Mesendoderm (in vitro differentiated cells): ENCODE measurements at regions not wholly inside any gene's neighbourhood (a gene's known extent, or its start where the extent isn't known, plus 50 kb on each side); places are given as distances from the start of the nearest gene placed in this dataset.

Experiments used
- DNase-seq: peaks from one replicate; pipeline ENCODE4 v3.0.0; 2013
- H2AK5ac ChIP-seq: 2 replicates; pipeline ENCODE4 v1.6.1; 2013; ENCODE audit warnings: low read length, inconsistent platforms
- H2BK120ac ChIP-seq: 2 replicates; pipeline ENCODE4 v1.6.1; 2013; ENCODE audit warnings: low read depth, mild to moderate bottlenecking, low read length, moderate library complexity, mixed read lengths
- H2BK15ac ChIP-seq: replicated peaks from 2 replicates; pipeline ENCODE4 v1.6.1; 2013; ENCODE audit warnings: low read depth, mild to moderate bottlenecking, moderate library complexity
- H2BK5ac ChIP-seq: 2 replicates; pipeline ENCODE4 v1.6.1; 2013; ENCODE audit warnings: low read length, inconsistent platforms
- H3K18ac ChIP-seq: 2 replicates; pipeline ENCODE4 v1.6.1; 2013; ENCODE audit warnings: mild to moderate bottlenecking, low read length, mixed read lengths
- H3K23ac ChIP-seq: one replicate; pipeline ENCODE4 v1.6.1; 2013; ENCODE audit warnings: low read length
- H3K27ac ChIP-seq: 2 replicates; pipeline ENCODE4 v1.5.1; 2013; ENCODE audit warnings: low read depth, mild to moderate bottlenecking, inconsistent platforms, low read length, moderate library complexity
- H3K27me3 ChIP-seq: 2 replicates; pipeline ENCODE4 v1.6.1; 2013; ENCODE audit warnings: low read length, control low read depth, mild to moderate bottlenecking, inconsistent platforms; ENCODE audit not compliant: insufficient read depth, poor library complexity
- H3K36me3 ChIP-seq: 2 replicates; pipeline ENCODE4 v1.6.1; 2013; ENCODE audit warnings: low read length, inconsistent platforms; ENCODE audit not compliant: control insufficient read depth, insufficient read depth
- H3K4ac ChIP-seq: one replicate; pipeline ENCODE4 v1.6.1; 2013; ENCODE audit warnings: low read depth, mild to moderate bottlenecking, low read length, moderate library complexity
- H3K4me1 ChIP-seq: 2 replicates; pipeline ENCODE4 v1.6.1; 2013; ENCODE audit warnings: low read depth, low read length, inconsistent platforms; ENCODE audit not compliant: control insufficient read depth
- H3K4me2 ChIP-seq: 2 replicates; pipeline ENCODE4 v1.6.1; 2013; ENCODE audit warnings: low read length
- H3K4me3 ChIP-seq: 2 replicates; pipeline ENCODE4 v1.5.1; 2013; ENCODE audit warnings: mild to moderate bottlenecking, low read length
- H3K56ac ChIP-seq: one replicate; pipeline ENCODE4 v1.6.1; 2013; ENCODE audit warnings: low read length
- H3K79me1 ChIP-seq: 2 replicates; pipeline ENCODE4 v1.6.1; 2013; ENCODE audit warnings: low read length, inconsistent platforms
- H3K79me2 ChIP-seq: 2 replicates; pipeline ENCODE4 v1.6.1; 2013; ENCODE audit warnings: mild to moderate bottlenecking, low read length; ENCODE audit not compliant: control insufficient read depth, insufficient read depth
- H3K9ac ChIP-seq: 2 replicates; pipeline ENCODE4 v1.6.1; 2013; ENCODE audit warnings: low read length, inconsistent platforms
- H4K5ac ChIP-seq: one replicate; pipeline ENCODE4 v1.6.1; 2013; ENCODE audit warnings: low read length
- H4K8ac ChIP-seq: one replicate; pipeline ENCODE4 v1.6.1; 2013; ENCODE audit warnings: low read depth, mild to moderate bottlenecking, control low read depth, low read length, moderate library complexity
- WGBS: extraction: QIAGEN DNeasy Blood & Tissue Kit; methylation state at CpG from one replicate; pipeline ENCODE4 v1.1.7; 2013; ENCODE audit warnings: low lambda C conversion rate, missing lambda C conversion rate; ENCODE audit not compliant: insufficient coverage; ENCODE audit errors: extremely low coverage; 5-methylcytosine and 5-hydroxymethylcytosine counted together

GRCh38 chr5:3302228-3302627 lies 293.4 kb upstream of the IRX1 start:
- Histone ChIP-seq H4K8ac (no peak overlapping the region), H3K27ac (no peak overlapping the region), H2BK5ac (no peak overlapping the region), H3K36me3 (no peaks in the 10 kb centered on the region), H2BK15ac (no peak overlapping the region), H3K18ac (no peak overlapping the region), H3K4me2 (no peak overlapping the region), H3K79me2 (no peaks in the 10 kb centered on the region), H3K4me1 (no peaks in the 10 kb centered on the region), H3K9ac (no peak overlapping the region), H3K4ac (no peak overlapping the region), H3K27me3 (no peaks in the 10 kb centered on the region), H3K56ac (no peak overlapping the region), H4K5ac (no peak overlapping the region), H3K4me3 (no peak overlapping the region), H2AK5ac (no peak overlapping the region), H3K79me1 (no peaks in the 10 kb centered on the region), H3K23ac (no peak overlapping the region), H2BK120ac (no peak overlapping the region)
- no peak for DNase-seq
- no CpG with 5 or more reads among the region's 1 CpG for WGBS

GRCh38 chr5:3301306-3301705 lies 294.3 kb upstream of the IRX1 start:
- H3K4me1 ChIP-seq, result no peaks in the 10 kb centered on the region

GRCh38 chr5:3300726-3301125 lies 294.9 kb upstream of the IRX1 start:
- no peak overlapping the region for H3K56ac ChIP-seq
- no peak overlapping the region for H3K9ac ChIP-seq
- H2AK5ac ChIP-seq, result no peak overlapping the region
- no peaks in the 10 kb centered on the region for H3K27me3 ChIP-seq
- H4K8ac ChIP-seq, result no peak overlapping the region
- no CpG with 5 or more reads among the region's 13 CpGs for WGBS
- H3K36me3 ChIP-seq, result no peaks in the 10 kb centered on the region
- no peak overlapping the region for H3K4me3 ChIP-seq
- no peak overlapping the region for H2BK15ac ChIP-seq
- H3K79me1 ChIP-seq, result no peaks in the 10 kb centered on the region
- no peaks in the 10 kb centered on the region for H3K79me2 ChIP-seq
- no peak overlapping the region for H3K4ac ChIP-seq
- H4K5ac ChIP-seq, result no peak overlapping the region
- no peak overlapping the region for H3K27ac ChIP-seq
- no peak overlapping the region for H3K4me2 ChIP-seq
- no peak overlapping the region for H3K23ac ChIP-seq
- no peak overlapping the region for H2BK120ac ChIP-seq
- DNase-seq, result no peak
- no peak overlapping the region for H3K18ac ChIP-seq
- no peaks in the 10 kb centered on the region for H3K4me1 ChIP-seq
- no peak overlapping the region for H2BK5ac ChIP-seq

More at GRCh38 chr5:3301306-3301705, 294.3 kb upstream of the IRX1 start:
- Histone ChIP-seq H3K4me3 (no peak overlapping the region), H3K4me2 (no peak overlapping the region), H3K27me3 (no peaks in the 10 kb centered on the region), H2AK5ac (no peak overlapping the region), H3K79me1 (no peaks in the 10 kb centered on the region), H3K56ac (no peak overlapping the region), H3K79me2 (no peaks in the 10 kb centered on the region), H3K27ac (no peak overlapping the region), H2BK120ac (no peak overlapping the region), H3K36me3 (no peaks in the 10 kb centered on the region), H3K23ac (no peak overlapping the region), H3K18ac (no peak overlapping the region), H4K5ac (no peak overlapping the region), H3K9ac (no peak overlapping the region), H4K8ac (no peak overlapping the region), H3K4ac (no peak overlapping the region), H2BK5ac (no peak overlapping the region), H2BK15ac (no peak overlapping the region)
- DNase-seq, result no peak
- no CpG with 5 or more reads among the region's 10 CpGs for WGBS

- no CpG with 5 or more reads among the region's 7 CpGs for WGBS
- no peak for DNase-seq
- no peak overlapping the region for H3K4me2 ChIP-seq
Observed at GRCh38 chr5:3299441-3299840, 296.2 kb upstream of the IRX1 start.

GRCh38 chr5:3297853-3298252 lies 297.8 kb upstream of the IRX1 start:
- Histone ChIP-seq H2BK15ac (no peak overlapping the region), H3K79me2 (no peaks in the 10 kb centered on the region), H4K8ac (no peak overlapping the region), H2AK5ac (no peak overlapping the region), H3K4me3 (no peak overlapping the region), H4K5ac (no peak overlapping the region), H3K4me1 (no peaks in the 10 kb centered on the region), H3K18ac (no peak overlapping the region), H2BK120ac (no peak overlapping the region), H3K23ac (no peak overlapping the region), H3K4ac (no peak overlapping the region), H3K79me1 (no peaks in the 10 kb centered on the region), H3K27me3 (no peaks in the 10 kb centered on the region), H3K4me2 (no peak overlapping the region), H3K56ac (no peak overlapping the region), H3K9ac (no peak overlapping the region), H3K36me3 (no peaks in the 10 kb centered on the region), H3K27ac (no peak overlapping the region), H2BK5ac (no peak overlapping the region)
- DNase-seq, result no peak
- no CpG with 5 or more reads among the region's 3 CpGs for WGBS

More at GRCh38 chr5:3299441-3299840, 296.2 kb upstream of the IRX1 start:
- no peaks in the 10 kb centered on the region for H3K4me1 ChIP-seq
- H3K56ac ChIP-seq, result no peak overlapping the region
- H4K5ac ChIP-seq, result no peak overlapping the region
- H2BK120ac ChIP-seq, result no peak overlapping the region
- no peak overlapping the region for H3K23ac ChIP-seq
- H3K9ac ChIP-seq, result no peak overlapping the region
- no peak overlapping the region for H2AK5ac ChIP-seq
- H3K36me3 ChIP-seq, result no peaks in the 10 kb centered on the region
- no peaks in the 10 kb centered on the region for H3K79me1 ChIP-seq
- no peak overlapping the region for H3K27ac ChIP-seq
- no peak overlapping the region for H4K8ac ChIP-seq
- no peak overlapping the region for H2BK15ac ChIP-seq
- H3K27me3 ChIP-seq, result no peaks in the 10 kb centered on the region
- H2BK5ac ChIP-seq, result no peak overlapping the region
- H3K4me3 ChIP-seq, result no peak overlapping the region
- H3K18ac ChIP-seq, result no peak overlapping the region
- H3K4ac ChIP-seq, result no peak overlapping the region
- no peaks in the 10 kb centered on the region for H3K79me2 ChIP-seq

- Histone ChIP-seq H3K4ac (no peak overlapping the region), H3K18ac (no peak overlapping the region), H3K4me2 (no peak overlapping the region), H2BK5ac (no peak overlapping the region), H4K8ac (no peak overlapping the region), H3K4me1 (no peaks in the 10 kb centered on the region), H4K5ac (no peak overlapping the region), H2BK15ac (no peak overlapping the region), H3K4me3 (no peak overlapping the region), H2BK120ac (no peak overlapping the region), H3K36me3 (no peaks in the 10 kb centered on the region), H3K9ac (no peak overlapping the region), H2AK5ac (no peak overlapping the region), H3K79me1 (no peaks in the 10 kb centered on the region), H3K23ac (no peak overlapping the region), H3K27ac (no peak overlapping the region), H3K27me3 (no peaks in the 10 kb centered on the region), H3K79me2 (no peaks in the 10 kb centered on the region), H3K56ac (no peak overlapping the region)
- WGBS, result no CpG with 5 or more reads among the region's 18 CpGs
- no peak for DNase-seq
Observed at GRCh38 chr5:3288325-3288724, 307.3 kb upstream of the IRX1 start.
